Psoas muscle (tissue), 7 donors: ENCODE measurements at regions not wholly inside any gene's neighbourhood (a gene's known extent, or its start where the extent isn't known, plus 50 kb on each side); places are given as distances from the start of the nearest gene placed in this dataset.

ENCODE experiments used
- ATAC-seq, 4 donors: fragments of 200-7000 bp; cut with Tn5 transposase; one replicate each; pipeline ENCODE4 v1.9.1; 2020; ENCODE audit warnings: moderate library complexity in 3 of 4, mild to moderate bottlenecking in 2 of 4
- DNase-seq, 2 donors: peaks; one replicate each; pipeline ENCODE4 v3.0.0-alpha.2; 2020
- H3K27ac ChIP-seq: fragments of 200-600 bp; one replicate; pipeline ENCODE4 v1.8.0; 2022
- H3K27me3 ChIP-seq, 3 donors: fragments of 200-600 bp in 1 of 3; one replicate each; pipeline versions ENCODE4 v1.6.1 to v1.8.0; 2013 to 2022; ENCODE audit warnings: low read length in 2 of 3, mild to moderate bottlenecking in 2 of 3, moderate library complexity in 1 of 3; ENCODE audit not compliant: insufficient read depth in 3 of 3
- H3K36me3 ChIP-seq, 2 donors: fragments of 200-600 bp in 1 of 2; one replicate each; pipeline versions ENCODE4 v1.6.1 to v1.8.0; 2013 to 2022; ENCODE audit warnings: low read depth in 1 of 2, mild to moderate bottlenecking in 1 of 2, moderate library complexity in 1 of 2; ENCODE audit not compliant: insufficient read depth in 1 of 2
- H3K4me1 ChIP-seq: fragments of 200-600 bp; one replicate; pipeline ENCODE4 v1.8.0; 2022
- H3K4me3 ChIP-seq: fragments of 200-600 bp; one replicate; pipeline ENCODE4 v1.8.0; 2022; ENCODE audit warnings: mild to moderate bottlenecking
- H3K9me3 ChIP-seq: fragments of 200-600 bp; one replicate; pipeline ENCODE4 v1.8.0; 2022
- CTCF ChIP-seq: fragments of 200-600 bp; IDR thresholded peaks from one replicate; pipeline ENCODE4 v1.8.0; 2022; ENCODE audit warnings: antibody characterized with exemption
- WGBS, 3 donors: extraction: QIAGEN DNeasy Blood & Tissue Kit; methylation state at CpG; one replicate each; pipeline versions ENCODE4 v1.1.6 to v1.1.7; 2013; 5-methylcytosine and 5-hydroxymethylcytosine counted together
- intact Hi-C, 2 donors: fragments of 100-400 bp; cut with DNase I; formaldehyde crosslinking; loops; one replicate each; pipeline versions ENCODE4 v1.11.0 to v1.14.2; 2022
- donor health status: healthy with polysubstance abuse.
- donor health status: DM: no; HTN: no; CAD: no; lungs with moderate emphysema.
- donor health status: Bipolar disorder and iron deficiency.
- donor health status: healthy.
- donor health status: DM: yes; HTN: yes; CAD: no.
- donor health status: DM: no; HTN: no; CAD: no.
- donor health status: DM: yes; HTN: yes; CAD: no.

GRCh38 chr13:67752759-67753158, 522.6 kb upstream of the PCDH9 start:
- no peak overlapping the region for H3K27ac ChIP-seq
- H3K36me3 ChIP-seq = no peaks in the 10 kb centered on the region
- intact Hi-C loops = no loop called here

DNA sequence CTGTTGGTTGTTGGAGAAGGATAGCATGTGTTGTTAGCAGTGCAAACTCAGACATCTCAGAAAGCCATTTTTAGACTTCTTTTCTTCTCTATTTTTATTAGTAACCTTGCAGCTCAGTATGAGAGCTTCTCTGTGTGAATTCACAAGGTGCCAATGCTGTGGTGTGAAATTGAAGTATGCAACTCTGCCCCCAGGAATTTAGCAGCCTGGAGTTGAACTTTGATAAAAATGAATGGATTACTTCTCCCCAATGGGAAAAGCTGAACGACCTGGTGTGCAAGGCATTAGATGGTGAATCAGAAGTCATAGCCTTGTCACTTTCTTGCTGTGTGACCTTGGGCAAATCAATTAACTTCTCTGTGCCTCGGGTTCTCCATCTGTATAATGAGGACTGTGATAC, 512.3 kb upstream of the PCDH9 start:
- intact Hi-C loops = no loop called here
- Histone ChIP-seq H3K9me3 (no peaks in the 10 kb centered on the region), H3K4me1 (no peaks in the 10 kb centered on the region), H3K4me3 (no peak overlapping the region), H3K36me3 (no peaks in the 10 kb centered on the region), H3K27ac (no peak overlapping the region), H3K27me3 (no peaks in the 10 kb centered on the region)
- TF ChIP-seq CTCF = no peak
- DNase-seq (no peak), ATAC-seq (no peak)
- WGBS, 3 donors = 32 to 36% (median 34%) methylated on average over 2 of the region's 2 CpGs

More at GRCh38 chr13:67752759-67753158, 522.6 kb upstream of the PCDH9 start:
- Histone ChIP-seq H3K27me3 (no peaks in the 10 kb centered on the region), H3K4me3 (no peak overlapping the region), H3K4me1 (no peaks in the 10 kb centered on the region), H3K9me3 (no peaks in the 10 kb centered on the region)
- DNase-seq (no peak), ATAC-seq (no peak)
- WGBS, 3 donors = 68 to 77% (median 75%) methylated on average over 1 of the region's 1 CpG
- no peak for TF ChIP-seq CTCF

DNA sequence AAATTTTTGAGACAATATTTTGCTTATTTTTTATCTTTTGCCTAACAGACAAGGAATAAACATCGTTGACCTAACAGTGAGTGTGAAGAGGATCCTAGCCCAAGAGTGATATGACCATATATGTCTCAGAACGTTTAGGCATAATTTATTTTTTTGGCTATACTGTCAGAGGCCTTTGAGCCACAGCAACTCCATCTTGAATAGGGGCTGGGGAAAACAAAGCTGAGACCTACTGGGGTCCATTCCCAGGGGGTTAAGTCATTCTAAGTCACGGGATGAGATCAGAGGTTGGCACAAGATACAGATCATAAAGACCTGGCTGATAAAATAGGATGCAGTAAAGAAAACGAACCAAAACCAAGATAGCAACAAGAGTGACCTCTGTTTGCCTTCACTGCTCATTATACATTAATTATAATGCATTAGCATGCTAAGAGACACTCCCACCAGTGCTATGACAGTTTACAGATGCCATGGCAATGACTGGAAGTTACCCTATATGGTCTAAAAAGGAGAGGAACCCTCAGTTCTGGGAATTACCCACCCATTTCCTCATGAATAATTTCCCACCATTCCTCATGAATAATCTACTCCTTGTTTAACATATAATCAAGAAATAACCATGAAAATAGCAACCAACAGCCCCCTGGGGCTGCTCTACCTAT, 510.9 kb upstream of the PCDH9 start:
- 48 to 51% (median 49%) methylated on average over 4 of the region's 4 CpGs for WGBS, 3 donors
- H3K27ac ChIP-seq = no peak overlapping the region
- intact Hi-C loops = no loop called here
- no peak overlapping the region for H3K4me3 ChIP-seq
- DNase-seq (no peak), ATAC-seq (no peak)
- no peaks in the 10 kb centered on the region for H3K4me1 ChIP-seq
- TF ChIP-seq CTCF = no peak
- no peaks in the 10 kb centered on the region for H3K36me3 ChIP-seq
- H3K9me3 ChIP-seq = no peaks in the 10 kb centered on the region
- no peaks in the 10 kb centered on the region for H3K27me3 ChIP-seq

DNA sequence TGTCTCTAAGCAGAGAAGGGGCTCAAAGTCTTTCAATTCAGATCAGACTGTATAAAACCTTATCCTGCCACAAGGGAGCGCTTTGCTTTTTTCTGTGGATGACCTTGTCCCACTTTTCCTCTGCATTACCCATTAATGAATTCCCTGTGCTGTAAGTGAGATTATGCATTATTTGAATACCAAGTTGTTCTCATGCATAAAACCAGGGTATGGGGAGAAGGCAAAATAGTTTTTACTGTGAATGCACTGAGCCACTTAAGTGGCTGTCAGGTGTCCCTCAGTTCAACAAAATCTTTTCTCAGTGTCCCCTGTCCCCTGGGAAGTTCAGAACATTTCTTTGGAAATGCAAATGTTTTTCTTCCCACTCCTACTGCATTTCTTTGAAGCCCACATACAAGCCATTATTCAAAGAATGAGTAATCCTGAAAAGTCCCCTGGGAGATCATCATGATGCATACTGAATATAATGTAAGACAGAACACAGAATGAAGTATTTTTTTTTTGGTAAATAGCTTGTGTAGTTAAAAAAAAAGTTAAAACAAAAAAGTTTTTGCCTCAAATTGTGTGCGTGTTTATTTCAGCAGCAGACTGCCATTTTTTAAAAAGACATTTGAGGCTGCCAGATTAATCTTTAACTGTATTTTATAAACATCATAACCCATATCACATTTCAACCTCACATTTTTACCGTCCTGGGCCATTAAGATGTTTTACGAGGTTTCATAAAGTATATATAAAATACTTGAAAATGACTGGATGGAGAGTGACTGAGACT, 506.7 kb upstream of the PCDH9 start:
- whole genome bisulfite sequencing, 3 donors = 25 to 38% (median 33%) methylated on average over 4 of the region's 4 CpGs
- intact Hi-C loops = no loop called here
- no peaks in the 10 kb centered on the region for H3K9me3 ChIP-seq
- TF ChIP-seq CTCF = no peak
- ATAC-seq (no peak), DNase-seq (no peak)
- H3K27me3 ChIP-seq = no peaks in the 10 kb centered on the region
- H3K4me1 ChIP-seq = no peaks in the 10 kb centered on the region
- H3K36me3 ChIP-seq = no peaks in the 10 kb centered on the region
- no peak overlapping the region for H3K27ac ChIP-seq
- H3K4me3 ChIP-seq = no peak overlapping the region
